ENCODE measurements at regions not wholly inside any gene's neighbourhood (a gene's known extent, or its start where the extent isn't known, plus 50 kb on each side); places are given as distances from the start of the nearest gene placed in this dataset.

DNA sequence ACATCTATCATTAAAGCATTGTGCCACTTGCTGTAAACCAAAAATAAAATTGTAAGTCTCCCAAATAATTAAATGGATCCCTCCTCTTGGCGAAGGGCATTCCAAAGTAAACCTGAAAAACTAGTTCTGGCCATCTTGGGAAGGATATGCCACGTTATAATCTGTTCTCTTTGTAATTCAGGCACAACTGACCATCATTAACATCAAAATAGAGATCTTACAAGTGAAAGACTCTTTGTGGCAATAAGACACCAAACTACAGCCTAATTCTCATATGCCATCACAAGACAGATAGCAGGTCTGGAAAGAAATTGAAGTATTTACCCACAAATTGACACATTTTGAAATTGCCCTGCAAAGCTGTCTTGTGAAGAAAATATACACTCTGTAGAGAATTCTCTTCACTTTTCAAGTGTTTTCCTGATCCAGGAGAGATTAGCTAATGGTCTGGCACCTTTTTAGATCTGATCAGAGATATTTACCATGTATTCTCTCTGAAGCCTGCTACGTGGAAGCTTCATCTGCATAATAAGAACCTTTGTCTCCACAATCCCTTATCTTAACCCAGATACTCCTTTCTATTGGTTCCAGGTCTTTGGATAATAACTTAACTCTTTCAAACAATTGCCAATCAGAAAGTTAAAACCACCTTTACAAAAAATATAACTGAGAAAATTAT is 630.4 kb upstream of the CCDC179 start:
- DNase-seq (ENCODE audit: low spot score in 2 of 2), result no peak
- intact Hi-C loops (cut with DNase I; ENCODE audit: low total_unique reads), result no loop called here
- WGBS, 2 donors, result 25 to 32% methylated on average over 3 of the region's 3 CpGs

DNA sequence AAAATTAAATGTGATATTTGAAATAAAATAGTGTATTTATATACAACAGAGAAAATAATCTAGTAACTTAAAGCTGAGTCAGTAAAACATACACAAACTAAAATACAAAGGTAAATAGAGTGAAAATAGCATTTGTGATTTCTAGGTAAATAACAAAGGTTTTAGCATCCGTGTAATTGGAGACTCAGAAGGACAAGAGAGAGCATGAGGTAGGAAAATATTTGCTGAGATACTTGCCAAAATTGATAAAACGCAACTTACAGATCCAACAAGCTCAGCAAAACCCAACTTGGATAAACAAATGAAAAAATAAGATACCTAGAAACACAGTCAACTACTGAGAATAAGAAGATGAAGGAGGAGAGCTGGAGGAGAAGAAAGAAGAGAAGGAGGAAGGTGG is 634.7 kb upstream of the CCDC179 start:
- WGBS, 2 donors, result 66 to 67% methylated on average over 2 of the region's 2 CpGs
- H3K4me3 ChIP-seq (ENCODE audit: low read depth, poor library complexity, severe bottlenecking), result no peak overlapping the region
- DNase-seq (ENCODE audit: low spot score in 2 of 2), result no peak
- intact Hi-C loops (cut with DNase I; ENCODE audit: low total_unique reads), result no loop called here
- TF ChIP-seq POLR2A (IDR thresholded peaks at IDR 0.05), result no peak
- TF ChIP-seq, protein P1, sequence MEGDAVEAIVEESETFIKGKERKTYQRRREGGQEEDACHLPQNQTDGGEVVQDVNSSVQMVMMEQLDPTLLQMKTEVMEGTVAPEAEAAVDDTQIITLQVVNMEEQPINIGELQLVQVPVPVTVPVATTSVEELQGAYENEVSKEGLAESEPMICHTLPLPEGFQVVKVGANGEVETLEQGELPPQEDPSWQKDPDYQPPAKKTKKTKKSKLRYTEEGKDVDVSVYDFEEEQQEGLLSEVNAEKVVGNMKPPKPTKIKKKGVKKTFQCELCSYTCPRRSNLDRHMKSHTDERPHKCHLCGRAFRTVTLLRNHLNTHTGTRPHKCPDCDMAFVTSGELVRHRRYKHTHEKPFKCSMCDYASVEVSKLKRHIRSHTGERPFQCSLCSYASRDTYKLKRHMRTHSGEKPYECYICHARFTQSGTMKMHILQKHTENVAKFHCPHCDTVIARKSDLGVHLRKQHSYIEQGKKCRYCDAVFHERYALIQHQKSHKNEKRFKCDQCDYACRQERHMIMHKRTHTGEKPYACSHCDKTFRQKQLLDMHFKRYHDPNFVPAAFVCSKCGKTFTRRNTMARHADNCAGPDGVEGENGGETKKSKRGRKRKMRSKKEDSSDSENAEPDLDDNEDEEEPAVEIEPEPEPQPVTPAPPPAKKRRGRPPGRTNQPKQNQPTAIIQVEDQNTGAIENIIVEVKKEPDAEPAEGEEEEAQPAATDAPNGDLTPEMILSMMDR (IDR thresholded peaks at IDR 0.05), result no peak

More for the DNA sequence above, 630.4 kb upstream of the CCDC179 start:
- no peak overlapping the region for H3K4me3 ChIP-seq (ENCODE audit: low read depth, poor library complexity, severe bottlenecking)
- TF ChIP-seq POLR2A (IDR thresholded peaks at IDR 0.05), result no peak
- TF ChIP-seq, protein P1 (IDR thresholded peaks at IDR 0.05), result no peak

DNA sequence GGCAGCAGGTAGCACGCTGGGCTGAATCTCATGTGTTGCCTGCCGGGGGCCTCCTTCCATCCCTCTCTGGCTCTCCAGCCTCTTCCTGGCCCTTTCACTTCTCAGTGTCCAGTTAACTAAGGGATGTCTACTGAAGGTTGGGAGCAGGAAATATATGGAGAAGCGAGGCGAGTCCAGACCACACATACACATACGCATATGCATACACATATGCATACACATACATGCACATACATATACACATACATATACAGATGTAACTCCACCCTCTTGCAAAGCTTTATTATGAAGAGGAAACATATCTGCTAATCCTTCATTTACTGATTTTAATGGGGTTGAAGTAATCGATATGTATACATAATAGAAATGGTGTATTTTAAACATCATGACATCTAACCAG is 636.1 kb upstream of the CCDC179 start:
- no peak for TF ChIP-seq POLR2A (IDR thresholded peaks at IDR 0.05)
- TF ChIP-seq, protein P1 (IDR thresholded peaks at IDR 0.05), result no peak
- WGBS, 2 donors, result 59 to 86% methylated on average over 6 of the region's 6 CpGs
- no peak overlapping the region for H3K4me3 ChIP-seq (ENCODE audit: low read depth, poor library complexity, severe bottlenecking)
- intact Hi-C loops (cut with DNase I; ENCODE audit: low total_unique reads), result no loop called here
- DNase-seq (ENCODE audit: low spot score in 2 of 2), result no peak

DNA sequence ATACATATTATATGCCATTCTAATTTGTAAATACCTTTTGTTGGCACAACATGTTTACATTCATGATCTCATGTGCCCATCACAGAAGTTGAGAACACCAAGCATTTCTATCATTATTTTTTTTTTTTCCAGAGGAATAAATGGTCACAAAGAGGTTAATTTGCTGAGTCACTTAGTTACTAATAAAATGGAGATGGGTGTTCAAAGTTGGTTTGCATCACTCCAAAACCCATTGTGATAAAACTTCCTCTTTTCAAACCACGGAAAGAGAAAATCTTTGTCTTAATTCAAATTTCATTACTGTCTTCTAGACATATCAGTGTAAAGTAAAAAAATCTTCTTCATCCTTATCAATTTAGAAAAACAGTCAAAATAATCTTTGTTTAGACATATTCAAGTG is 636.8 kb upstream of the CCDC179 start:
- intact Hi-C loops (cut with DNase I; ENCODE audit: low total_unique reads), result no loop called here
- 59 to 78% methylated on average over 1 of the region's 1 CpG for WGBS, 2 donors
- no peak for DNase-seq (ENCODE audit: low spot score in 2 of 2)
- TF ChIP-seq, protein P1 (IDR thresholded peaks at IDR 0.05), result no peak
- TF ChIP-seq POLR2A (IDR thresholded peaks at IDR 0.05), result no peak
- H3K4me3 ChIP-seq (ENCODE audit: low read depth, poor library complexity, severe bottlenecking), result no peak overlapping the region

DNA sequence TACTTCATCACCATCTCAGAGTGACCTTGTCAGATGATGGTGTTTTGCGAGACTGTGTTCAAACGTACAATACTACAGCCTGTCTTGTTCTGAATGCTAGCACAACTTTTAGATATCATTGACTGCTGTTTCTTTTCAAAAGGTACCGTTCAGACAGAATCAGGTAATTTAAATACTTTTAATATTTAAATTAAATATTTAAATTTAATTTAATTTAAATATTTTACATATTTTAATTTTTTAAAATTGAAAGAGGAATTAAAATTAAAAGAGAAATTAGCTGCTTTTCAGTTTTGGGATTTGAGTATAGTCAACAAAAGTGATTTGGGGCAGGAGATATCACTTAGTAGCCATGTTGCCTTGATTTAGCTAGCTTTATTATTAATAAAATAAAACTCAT is 642.1 kb upstream of the CCDC179 start:
- 91 to 92% methylated on average over 3 of the region's 3 CpGs for WGBS, 2 donors
- intact Hi-C loops (cut with DNase I; ENCODE audit: low total_unique reads), result no loop called here

More for the DNA sequence above, 642.1 kb upstream of the CCDC179 start:
- no peak for TF ChIP-seq POLR2A (IDR thresholded peaks at IDR 0.05)
- TF ChIP-seq, protein P1 (IDR thresholded peaks at IDR 0.05), result no peak
- no peak for DNase-seq (ENCODE audit: low spot score in 2 of 2)
- no peak overlapping the region for H3K4me3 ChIP-seq (ENCODE audit: low read depth, poor library complexity, severe bottlenecking)
